GM12873 (cell line): ENCODE measurements at regions not wholly inside any gene's neighbourhood (a gene's known extent, or its start where the extent isn't known, plus 50 kb on each side); places are given as distances from the start of the nearest gene placed in this dataset.

Source experiments
- CTCF ChIP-seq: IDR thresholded peaks from 2 replicates; pipeline ENCODE4 v1.5.1; 2012; ENCODE audit warnings: low read depth, mild to moderate bottlenecking, moderate library complexity, low read length, control low read depth; ENCODE audit not compliant: insufficient read depth; ENCODE audit errors: missing control alignments

GRCh38 chr21:25171438-25171837, 435.8 kb downstream of the MRPL39 start:
- TF ChIP-seq CTCF: no peak

- TF ChIP-seq CTCF: no peak
Observed at GRCh38 chr21:25170681-25171080, 436.6 kb downstream of the MRPL39 start.

DNA sequence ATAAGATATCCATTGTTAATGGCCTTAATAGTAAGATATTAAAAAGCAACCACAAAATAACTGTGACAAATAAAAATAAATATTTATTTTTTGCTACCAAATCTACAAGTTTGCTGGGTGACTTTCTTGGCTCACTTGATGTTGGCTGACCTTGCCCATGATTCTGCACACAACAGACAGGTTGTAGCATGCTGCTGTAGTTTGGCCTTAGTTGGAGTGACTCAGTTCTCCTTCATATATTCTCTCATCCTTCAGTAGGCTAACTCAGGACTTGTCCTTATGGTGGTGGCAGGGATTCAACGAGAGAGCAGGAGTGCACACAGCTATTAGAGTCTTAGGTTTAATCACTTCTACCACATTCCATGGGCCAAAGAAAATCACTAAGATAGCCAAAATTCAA, 437.9 kb downstream of the MRPL39 start:
- TF ChIP-seq CTCF: no peak

GRCh38 chr21:25161571-25161970, 445.7 kb downstream of the MRPL39 start:
- no peak for TF ChIP-seq CTCF

- TF ChIP-seq CTCF: no peak
Observed at GRCh38 chr21:25149022-25149421, 458.3 kb downstream of the MRPL39 start.

- no peak for TF ChIP-seq CTCF
Observed at GRCh38 chr21:25139414-25139813, 467.9 kb downstream of the MRPL39 start.

GRCh38 chr21:25133939-25134338, 473.3 kb downstream of the MRPL39 start:
- no peak for TF ChIP-seq CTCF

- no peak for TF ChIP-seq CTCF
Observed at GRCh38 chr21:25127811-25128210, 479.5 kb downstream of the MRPL39 start.
